ENCODE measurements at regions not wholly inside any gene's neighbourhood (a gene's known extent, or its start where the extent isn't known, plus 50 kb on each side); places are given as distances from the start of the nearest gene placed in this dataset.

GRCh38 chr18:27899893-27900292 lies 277.0 kb downstream of the CDH2 start:
- no peak overlapping the region for H3K4me3 Mint-ChIP-seq (ENCODE audit: unreplicated experiment)
- no peak overlapping the region for H3K27ac Mint-ChIP-seq (ENCODE audit: unreplicated experiment)
- peaks cover 5% of the 10 kb centered on the region for H3K9me3 Mint-ChIP-seq (ENCODE audit: unreplicated experiment)
- DNase-seq (ENCODE audit: extremely low spot score, unreplicated experiment) = no peak
- no peaks in the 10 kb centered on the region for H3K36me3 Mint-ChIP-seq (ENCODE audit: unreplicated experiment)
- H3K27me3 Mint-ChIP-seq (ENCODE audit: unreplicated experiment) = no peaks in the 10 kb centered on the region
- no peak for TF ChIP-seq CTCF (IDR thresholded peaks at IDR 0.05)
- H3K4me1 Mint-ChIP-seq (ENCODE audit: unreplicated experiment) = peaks cover 5% of the 10 kb centered on the region

- no peaks in the 10 kb centered on the region for H3K36me3 Mint-ChIP-seq (ENCODE audit: unreplicated experiment)
- TF ChIP-seq CTCF (IDR thresholded peaks at IDR 0.05) = no peak
- H3K4me1 Mint-ChIP-seq (ENCODE audit: unreplicated experiment) = peaks cover 5% of the 10 kb centered on the region
- peaks cover 9% of the 10 kb centered on the region for H3K9me3 Mint-ChIP-seq (ENCODE audit: unreplicated experiment)
- H3K27me3 Mint-ChIP-seq (ENCODE audit: unreplicated experiment) = no peaks in the 10 kb centered on the region
- H3K27ac Mint-ChIP-seq (ENCODE audit: unreplicated experiment) = no peak overlapping the region
- DNase-seq (ENCODE audit: extremely low spot score, unreplicated experiment) = no peak
- H3K4me3 Mint-ChIP-seq (ENCODE audit: unreplicated experiment) = no peak overlapping the region
Observed at GRCh38 chr18:27894746-27895145, 282.2 kb downstream of the CDH2 start.

GRCh38 chr18:27887711-27888495 lies 289.0 kb downstream of the CDH2 start:
- Mint-ChIP-seq H3K4me1 (ENCODE audit: unreplicated experiment) (peaks cover 9% of the 10 kb centered on the region), H3K9me3 (ENCODE audit: unreplicated experiment) (peaks cover 9% of the 10 kb centered on the region), H3K27ac (ENCODE audit: unreplicated experiment) (peak overlapping the region; percentile 18), H3K36me3 (ENCODE audit: unreplicated experiment) (no peaks in the 10 kb centered on the region), H3K4me3 (ENCODE audit: unreplicated experiment) (no peak overlapping the region), H3K27me3 (ENCODE audit: unreplicated experiment) (no peaks in the 10 kb centered on the region)
- DNase-seq (ENCODE audit: extremely low spot score, unreplicated experiment) = no peak
- TF ChIP-seq CTCF (IDR thresholded peaks at IDR 0.05) = no peak

GRCh38 chr18:27887287-27887686 lies 289.6 kb downstream of the CDH2 start:
- no peaks in the 10 kb centered on the region for H3K27me3 Mint-ChIP-seq (ENCODE audit: unreplicated experiment)
- H3K4me1 Mint-ChIP-seq (ENCODE audit: unreplicated experiment) = peaks cover 9% of the 10 kb centered on the region
- no peak overlapping the region for H3K4me3 Mint-ChIP-seq (ENCODE audit: unreplicated experiment)
- no peaks in the 10 kb centered on the region for H3K36me3 Mint-ChIP-seq (ENCODE audit: unreplicated experiment)
- TF ChIP-seq CTCF (IDR thresholded peaks at IDR 0.05) = no peak
- peak overlapping the region; percentile 18 for H3K27ac Mint-ChIP-seq (ENCODE audit: unreplicated experiment)
- DNase-seq (ENCODE audit: extremely low spot score, unreplicated experiment) = no peak
- peaks cover 9% of the 10 kb centered on the region for H3K9me3 Mint-ChIP-seq (ENCODE audit: unreplicated experiment)

GRCh38 chr18:27879540-27879939 lies 297.4 kb downstream of the CDH2 start:
- Mint-ChIP-seq H3K4me1 (ENCODE audit: unreplicated experiment) (no peaks in the 10 kb centered on the region), H3K4me3 (ENCODE audit: unreplicated experiment) (no peak overlapping the region), H3K36me3 (ENCODE audit: unreplicated experiment) (no peaks in the 10 kb centered on the region), H3K27me3 (ENCODE audit: unreplicated experiment) (no peaks in the 10 kb centered on the region), H3K9me3 (ENCODE audit: unreplicated experiment) (peaks cover 7% of the 10 kb centered on the region), H3K27ac (ENCODE audit: unreplicated experiment) (no peak overlapping the region)
- DNase-seq (ENCODE audit: extremely low spot score, unreplicated experiment) = no peak
- TF ChIP-seq CTCF (IDR thresholded peaks at IDR 0.05) = no peak

Data from osteocyte (in vitro differentiated cells).